Sigmoid colon (tissue), 6 donors: ENCODE measurements at regions not wholly inside any gene's neighbourhood (a gene's known extent, or its start where the extent isn't known, plus 50 kb on each side); places are given as distances from the start of the nearest gene placed in this dataset.

Experiments used
- DNase-seq: peaks from one replicate; pipeline ENCODE4 v3.0.0-alpha.2; 2019
- H3K27ac ChIP-seq, 4 donors: fragments of 200-600 bp; sonication (generic); one replicate each; pipeline ENCODE4 v1.5.1; 2016 to 2019; ENCODE audit warnings: mild to moderate bottlenecking in 1 of 4
- H3K27me3 ChIP-seq, 3 donors: fragments of 200-600 bp; sonication (generic); one replicate each; pipeline ENCODE4 v1.5.1; 2019; ENCODE audit warnings: mild to moderate bottlenecking in 1 of 3
- H3K36me3 ChIP-seq, 4 donors: fragments of 200-600 bp; sonication (generic); one replicate each; pipeline ENCODE4 v1.5.1; 2016 to 2019
- H3K4me1 ChIP-seq, 4 donors: fragments of 200-600 bp; sonication (generic); one replicate each; pipeline ENCODE4 v1.5.1; 2017 to 2019
- H3K4me3 ChIP-seq, 4 donors: fragments of 200-600 bp; sonication (generic); one replicate each; pipeline ENCODE4 v1.5.1; 2017 to 2019; ENCODE audit warnings: mild to moderate bottlenecking in 2 of 4, moderate library complexity in 1 of 4
- H3K9me3 ChIP-seq, 4 donors: fragments of 200-600 bp in 3 of 4; sonication (generic) in 3 of 4; one replicate each; pipeline versions ENCODE4 v1.5.1 to v1.6.1; 2013 to 2019
- CTCF ChIP-seq, 4 experiments: fragments of 450-650 bp in 3 of 4; fragments of 200-600 bp in 1 of 4; IDR thresholded peaks; one replicate each; pipeline ENCODE4 v1.5.1; 2016 to 2019; ENCODE audit warnings: antibody characterized with exemption in 4 of 4, mild to moderate bottlenecking in 3 of 4, moderate library complexity in 2 of 4
- EP300 ChIP-seq, 4 donors: sonication (generic); formaldehyde crosslinking; IDR thresholded peaks; one replicate each; pipeline ENCODE4 v1.6.1; 2017; ENCODE audit warnings: antibody characterized with exemption in 4 of 4
- POLR2A ChIP-seq, 2 donors: fragments of 450-650 bp; IDR thresholded peaks; one replicate each; pipeline ENCODE4 v1.6.1; 2016; ENCODE audit warnings: antibody characterized with exemption in 2 of 2, mild to moderate bottlenecking in 2 of 2, moderate library complexity in 2 of 2
- POLR2AphosphoS5 ChIP-seq, 4 donors: sonication (generic); formaldehyde crosslinking; IDR thresholded peaks; one replicate each; pipeline ENCODE4 v1.6.1; 2017; ENCODE audit warnings: antibody characterized with exemption in 4 of 4
- WGBS, 2 donors: extraction: QIAGEN DNeasy Blood & Tissue Kit; methylation state at CpG; one replicate each; pipeline ENCODE4 v1.1.7; 2013; 5-methylcytosine and 5-hydroxymethylcytosine counted together
- intact Hi-C: fragments of 100-400 bp; cut with DNase I; formaldehyde crosslinking; loops from one replicate; pipeline ENCODE4 v1.15.1; 2023
- donor health status: healthy with polysubstance abuse.
- donor health status: healthy.

GRCh38 chr3:75218577-75218976 is 445.6 kb upstream of the FRG2C start:
- H3K36me3 ChIP-seq, result no peaks in the 10 kb centered on the region
- 9 to 38% methylated on average over 1 of the region's 1 CpG for WGBS, 2 donors
- intact Hi-C loops, result no loop called here
- H3K27me3 ChIP-seq, result no peaks in the 10 kb centered on the region
- H3K9me3 ChIP-seq, result no peaks in the 10 kb centered on the region
- TF ChIP-seq CTCF (IDR thresholded peaks at IDR 0.05) (no peak), POLR2A (IDR thresholded peaks at IDR 0.05) (no peak), EP300 (IDR thresholded peaks at IDR 0.05) (no peak), POLR2AphosphoS5 (IDR thresholded peaks at IDR 0.05) (no peak)
- no peak for DNase-seq
- H3K4me1 ChIP-seq, result no peaks in the 10 kb centered on the region
- H3K4me3 ChIP-seq, result no peak overlapping the region
- no peak overlapping the region for H3K27ac ChIP-seq

GRCh38 chr3:75220932-75221331 is 443.2 kb upstream of the FRG2C start:
- H3K27ac ChIP-seq, result no peak overlapping the region
- intact Hi-C loops, result no loop called here
- no peaks in the 10 kb centered on the region for H3K36me3 ChIP-seq
- no peaks in the 10 kb centered on the region for H3K27me3 ChIP-seq
- H3K9me3 ChIP-seq, result no peaks in the 10 kb centered on the region
- WGBS, 2 donors, result 74 to 79% methylated on average over 4 of the region's 4 CpGs
- H3K4me1 ChIP-seq, result no peaks in the 10 kb centered on the region
- H3K4me3 ChIP-seq, result no peak overlapping the region
- TF ChIP-seq POLR2AphosphoS5 (IDR thresholded peaks at IDR 0.05) (no peak), EP300 (IDR thresholded peaks at IDR 0.05) (no peak), CTCF (IDR thresholded peaks at IDR 0.05) (no peak), POLR2A (IDR thresholded peaks at IDR 0.05) (no peak)
- DNase-seq, result no peak

GRCh38 chr3:75224412-75224811 is 439.7 kb upstream of the FRG2C start:
- Histone ChIP-seq H3K36me3 (no peaks in the 10 kb centered on the region), H3K4me3 (no peak overlapping the region), H3K27me3 (no peaks in the 10 kb centered on the region), H3K9me3 (no peaks in the 10 kb centered on the region), H3K27ac (no peak overlapping the region), H3K4me1 (no peaks in the 10 kb centered on the region)
- intact Hi-C loops, result no loop called here
- WGBS, 2 donors, result 30 to 55% methylated on average over 2 of the region's 2 CpGs
- no peak for TF ChIP-seq EP300 (IDR thresholded peaks at IDR 0.05)
- no peak for DNase-seq

GRCh38 chr3:75232216-75232615 is 431.9 kb upstream of the FRG2C start:
- Histone ChIP-seq H3K4me1 (no peaks in the 10 kb centered on the region), H3K36me3 (no peaks in the 10 kb centered on the region), H3K27me3 (peaks cover 0 to 3% (median 0%) of the 10 kb centered on the region in 3 donors), H3K27ac (no peak overlapping the region), H3K4me3 (no peak overlapping the region), H3K9me3 (no peaks in the 10 kb centered on the region)
- TF ChIP-seq CTCF (IDR thresholded peaks at IDR 0.05), result no peak
- TF ChIP-seq POLR2A (IDR thresholded peaks at IDR 0.05), result no peak
- no peak for TF ChIP-seq EP300 (IDR thresholded peaks at IDR 0.05)
- intact Hi-C loops, result no loop called here
- 54 to 63% methylated on average over 1 of the region's 1 CpG for WGBS, 2 donors
- no peak for DNase-seq

GRCh38 chr3:75235631-75236030 is 428.5 kb upstream of the FRG2C start:
- no peak for DNase-seq
- Histone ChIP-seq H3K4me3 (no peak overlapping the region), H3K4me1 (no peaks in the 10 kb centered on the region), H3K27me3 (peaks cover 0 to 3% (median 0%) of the 10 kb centered on the region in 3 donors), H3K27ac (no peak overlapping the region), H3K36me3 (no peaks in the 10 kb centered on the region), H3K9me3 (no peaks in the 10 kb centered on the region)
- TF ChIP-seq EP300 (IDR thresholded peaks at IDR 0.05), result no peak
- TF ChIP-seq POLR2AphosphoS5 (IDR thresholded peaks at IDR 0.05), result no peak
- TF ChIP-seq CTCF (IDR thresholded peaks at IDR 0.05), result no peak
- TF ChIP-seq POLR2A (IDR thresholded peaks at IDR 0.05), result no peak
- WGBS, 2 donors, result 82 to 87% methylated on average over 4 of the region's 4 CpGs
- intact Hi-C loops, result no loop called here
